Activated CD8-positive, alpha-beta memory T cell treated with anti-CD3 and anti-CD28 coated beads, Interleukin-2, amount 50 U/mL, for 24 hours (primary cell): ENCODE measurements at regions not wholly inside any gene's neighbourhood (a gene's known extent, or its start where the extent isn't known, plus 50 kb on each side); places are given as distances from the start of the nearest gene placed in this dataset.
"Not testable (repeated sequence)": the region's sequence is repeated elsewhere in the genome, so short reads cannot be mapped to it uniquely, and the experiment has no call there.

Experiments used
- DNase-seq: peaks from one replicate; pipeline ENCODE4 v3.0.0-alpha.2; 2020; ENCODE audit errors: extremely low read depth

GRCh38 chr7:142469696-142470543 is 212.1 kb upstream of the PRSS58 start:
- no peak for DNase-seq

GRCh38 chr7:142468871-142469665 is 211.2 kb upstream of the PRSS58 start:
- no peak for DNase-seq

GRCh38 chr7:142467056-142467655 is 209.3 kb upstream of the PRSS58 start:
- DNase-seq = not testable (repeated sequence)

- DNase-seq = no peak
Measured at GRCh38 chr7:142463401-142463850, 205.6 kb upstream of the PRSS58 start.

- no peak for DNase-seq
Measured at GRCh38 chr7:142461437-142461836, 203.6 kb upstream of the PRSS58 start.

GRCh38 chr7:142460402-142461117 is 202.7 kb upstream of the PRSS58 start:
- no peak for DNase-seq

GRCh38 chr7:142459551-142459963 is 201.7 kb upstream of the PRSS58 start:
- DNase-seq = no peak

GRCh38 chr7:142457146-142457703 is 199.4 kb upstream of the PRSS58 start:
- no peak for DNase-seq

GRCh38 chr7:142455392-142455791 is 197.5 kb upstream of the PRSS58 start:
- DNase-seq = no peak

GRCh38 chr7:142454862-142455261 is 197.0 kb upstream of the PRSS58 start:
- DNase-seq = no peak

- no peak for DNase-seq
Measured at GRCh38 chr7:142452791-142453190, 194.9 kb upstream of the PRSS58 start.

- DNase-seq = no peak
Measured at GRCh38 chr7:142451817-142452216, 194.0 kb upstream of the PRSS58 start.

- DNase-seq = no peak
Measured at GRCh38 chr7:142451296-142451695, 193.4 kb upstream of the PRSS58 start.

- no peak for DNase-seq
Measured at GRCh38 chr7:142450695-142451094, 192.8 kb upstream of the PRSS58 start.

GRCh38 chr7:142450206-142450605 is 192.3 kb upstream of the PRSS58 start:
- no peak for DNase-seq

- DNase-seq = not testable (repeated sequence)
Measured at GRCh38 chr7:142448857-142449256, 191.0 kb upstream of the PRSS58 start.

- DNase-seq = no peak
Measured at GRCh38 chr7:142447762-142448161, 189.9 kb upstream of the PRSS58 start.

- DNase-seq = no peak
Measured at GRCh38 chr7:142445019-142445686, 187.3 kb upstream of the PRSS58 start.

GRCh38 chr7:142443216-142444010 is 185.6 kb upstream of the PRSS58 start:
- DNase-seq = no peak

GRCh38 chr7:142442396-142442795 is 184.5 kb upstream of the PRSS58 start:
- DNase-seq = no peak
